T-helper 1 cell treated with Interleukin-12 subunit alpha and Interleukin-12 subunit beta and Interleukin-4 antibody, amounts not matched to agents 30 ng/mL and 1 ng/mL, for 36 hours (primary cell): ENCODE measurements at regions not wholly inside any gene's neighbourhood (a gene's known extent, or its start where the extent isn't known, plus 50 kb on each side); places are given as distances from the start of the nearest gene placed in this dataset.

Source experiments
- intact Hi-C: fragments of 100-400 bp; cut with micrococcal nuclease; formaldehyde crosslinking; loops from one replicate; pipeline ENCODE4 v1.15.1; 2024

- intact Hi-C loops, result no loop called here
Measured at GRCh38 chr1:195939844-195940243, 668.4 kb downstream of the KCNT2 start.

GRCh38 chr1:195934817-195935553, 673.3 kb downstream of the KCNT2 start:
- intact Hi-C loops, result no loop called here

GRCh38 chr1:195933835-195934234, 674.4 kb downstream of the KCNT2 start:
- intact Hi-C loops, result no loop called here

- intact Hi-C loops, result no loop called here
Measured at GRCh38 chr1:195915826-195916225, 692.4 kb downstream of the KCNT2 start.

GRCh38 chr1:195909061-195909460, 699.2 kb downstream of the KCNT2 start:
- intact Hi-C loops, result no loop called here

GRCh38 chr1:195908121-195908520, 700.1 kb downstream of the KCNT2 start:
- intact Hi-C loops, result no loop called here

GRCh38 chr1:195903203-195903602, 705.0 kb downstream of the KCNT2 start:
- intact Hi-C loops, result no loop called here

- intact Hi-C loops, result no loop called here
Measured at GRCh38 chr1:195902779-195903178, 705.5 kb downstream of the KCNT2 start.

GRCh38 chr1:195899762-195900352, 708.4 kb downstream of the KCNT2 start:
- intact Hi-C loops, result no loop called here

GRCh38 chr1:195898924-195899323, 709.3 kb downstream of the KCNT2 start:
- intact Hi-C loops, result no loop called here

- intact Hi-C loops, result no loop called here
Measured at GRCh38 chr1:195898373-195898772, 709.9 kb downstream of the KCNT2 start.

- intact Hi-C loops, result no loop called here
Measured at GRCh38 chr1:195897076-195897475, 711.2 kb downstream of the KCNT2 start.

GRCh38 chr1:195894411-195894810, 713.8 kb downstream of the KCNT2 start:
- intact Hi-C loops, result no loop called here

- intact Hi-C loops, result no loop called here
Measured at GRCh38 chr1:195886000-195886399, 722.2 kb downstream of the KCNT2 start.

GRCh38 chr1:195878478-195878877, 729.8 kb downstream of the KCNT2 start:
- intact Hi-C loops, result no loop called here

- intact Hi-C loops, result no loop called here
Measured at GRCh38 chr1:195876792-195877191, 731.4 kb downstream of the KCNT2 start.

- intact Hi-C loops, result no loop called here
Measured at GRCh38 chr1:195872376-195872775, 735.9 kb downstream of the KCNT2 start.

GRCh38 chr1:195867638-195868037, 740.6 kb downstream of the KCNT2 start:
- intact Hi-C loops, result no loop called here

GRCh38 chr1:195866781-195867222, 741.4 kb downstream of the KCNT2 start:
- intact Hi-C loops, result no loop called here

- intact Hi-C loops, result no loop called here
Measured at GRCh38 chr1:195866091-195866780, 742.0 kb downstream of the KCNT2 start.

- intact Hi-C loops, result no loop called here
Measured at GRCh38 chr1:195851804-195852203, 756.4 kb downstream of the KCNT2 start.

- intact Hi-C loops, result no loop called here
Measured at GRCh38 chr1:195851016-195851601, 757.1 kb downstream of the KCNT2 start.
